22Rv1 (cell line): ENCODE measurements at regions not wholly inside any gene's neighbourhood (a gene's known extent, or its start where the extent isn't known, plus 50 kb on each side); places are given as distances from the start of the nearest gene placed in this dataset.

Source experiments
- ZFX ChIP-seq: fragments of 450-650 bp; IDR thresholded peaks from 2 replicates; pipeline ENCODE4 v1.6.1; 2017; ENCODE audit warnings: antibody characterized with exemption, borderline replicate concordance
- TF ChIP-seq, protein P1 (sequence below): fragments of 450-650 bp; IDR thresholded peaks from 2 replicates; pipeline ENCODE4 v1.5.1; 2017; ENCODE audit warnings: mild to moderate bottlenecking

DNA sequence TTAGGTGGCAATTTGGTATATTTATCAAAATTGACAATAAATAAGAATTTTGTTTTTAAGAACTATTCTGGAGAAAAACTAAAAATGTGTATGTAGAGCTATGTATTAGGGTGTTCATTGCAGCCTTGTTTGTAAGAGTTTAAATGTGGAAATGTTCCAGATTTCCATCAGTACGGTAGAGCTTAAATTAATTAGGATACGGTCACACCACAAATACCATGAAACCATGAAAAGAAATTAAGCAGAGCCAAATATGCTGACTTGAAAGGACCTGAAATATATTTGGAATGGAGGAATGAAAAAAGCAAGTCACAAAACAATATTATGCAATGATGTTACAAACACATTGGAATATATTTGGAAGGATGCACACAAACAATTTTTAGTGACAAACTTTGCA, 64.6 kb downstream of the ACTBL2 start:
- TF ChIP-seq, protein P1, sequence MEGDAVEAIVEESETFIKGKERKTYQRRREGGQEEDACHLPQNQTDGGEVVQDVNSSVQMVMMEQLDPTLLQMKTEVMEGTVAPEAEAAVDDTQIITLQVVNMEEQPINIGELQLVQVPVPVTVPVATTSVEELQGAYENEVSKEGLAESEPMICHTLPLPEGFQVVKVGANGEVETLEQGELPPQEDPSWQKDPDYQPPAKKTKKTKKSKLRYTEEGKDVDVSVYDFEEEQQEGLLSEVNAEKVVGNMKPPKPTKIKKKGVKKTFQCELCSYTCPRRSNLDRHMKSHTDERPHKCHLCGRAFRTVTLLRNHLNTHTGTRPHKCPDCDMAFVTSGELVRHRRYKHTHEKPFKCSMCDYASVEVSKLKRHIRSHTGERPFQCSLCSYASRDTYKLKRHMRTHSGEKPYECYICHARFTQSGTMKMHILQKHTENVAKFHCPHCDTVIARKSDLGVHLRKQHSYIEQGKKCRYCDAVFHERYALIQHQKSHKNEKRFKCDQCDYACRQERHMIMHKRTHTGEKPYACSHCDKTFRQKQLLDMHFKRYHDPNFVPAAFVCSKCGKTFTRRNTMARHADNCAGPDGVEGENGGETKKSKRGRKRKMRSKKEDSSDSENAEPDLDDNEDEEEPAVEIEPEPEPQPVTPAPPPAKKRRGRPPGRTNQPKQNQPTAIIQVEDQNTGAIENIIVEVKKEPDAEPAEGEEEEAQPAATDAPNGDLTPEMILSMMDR = no peak
- no peak for TF ChIP-seq ZFX
